DOHH2 (cell line): ENCODE measurements at regions not wholly inside any gene's neighbourhood (a gene's known extent, or its start where the extent isn't known, plus 50 kb on each side); places are given as distances from the start of the nearest gene placed in this dataset.

Source experiments
- EZH2phosphoT487 ChIP-seq: fragments of 200-600 bp; sonication (generic); IDR thresholded peaks from 2 replicates; pipeline ENCODE4 v1.6.1; 2017; ENCODE audit warnings: borderline replicate concordance, mild to moderate bottlenecking, antibody characterized with exemption, low read length, moderate library complexity, mixed read lengths
- TF ChIP-seq, protein P1 (sequence below): fragments of 200-600 bp; sonication (generic); IDR thresholded peaks from one replicate; pipeline ENCODE4 v1.5.1; 2014; ENCODE audit warnings: antibody characterized with exemption, mild to moderate bottlenecking, low read depth, low read length; ENCODE audit not compliant: poor library complexity, severe bottlenecking

DNA sequence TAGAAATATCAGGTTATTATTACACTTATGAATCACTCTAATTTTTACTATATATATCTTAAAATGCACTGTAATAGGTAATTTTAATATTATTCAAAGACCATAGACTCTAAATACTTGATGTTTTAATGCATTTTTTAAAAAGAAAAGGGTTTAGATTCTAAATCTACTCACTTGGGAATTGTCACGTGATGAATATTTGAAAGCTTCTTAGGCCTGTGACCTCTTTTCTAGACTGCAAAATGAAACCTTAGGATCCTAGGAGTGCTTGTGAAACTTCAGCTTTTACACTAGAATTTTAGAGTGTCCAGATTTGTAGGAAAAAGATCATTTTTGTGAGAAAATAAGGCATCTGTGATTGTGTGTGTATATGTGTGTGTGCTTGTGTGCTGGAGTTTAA is 318.0 kb downstream of the HTR1B start:
- TF ChIP-seq, protein P1, sequence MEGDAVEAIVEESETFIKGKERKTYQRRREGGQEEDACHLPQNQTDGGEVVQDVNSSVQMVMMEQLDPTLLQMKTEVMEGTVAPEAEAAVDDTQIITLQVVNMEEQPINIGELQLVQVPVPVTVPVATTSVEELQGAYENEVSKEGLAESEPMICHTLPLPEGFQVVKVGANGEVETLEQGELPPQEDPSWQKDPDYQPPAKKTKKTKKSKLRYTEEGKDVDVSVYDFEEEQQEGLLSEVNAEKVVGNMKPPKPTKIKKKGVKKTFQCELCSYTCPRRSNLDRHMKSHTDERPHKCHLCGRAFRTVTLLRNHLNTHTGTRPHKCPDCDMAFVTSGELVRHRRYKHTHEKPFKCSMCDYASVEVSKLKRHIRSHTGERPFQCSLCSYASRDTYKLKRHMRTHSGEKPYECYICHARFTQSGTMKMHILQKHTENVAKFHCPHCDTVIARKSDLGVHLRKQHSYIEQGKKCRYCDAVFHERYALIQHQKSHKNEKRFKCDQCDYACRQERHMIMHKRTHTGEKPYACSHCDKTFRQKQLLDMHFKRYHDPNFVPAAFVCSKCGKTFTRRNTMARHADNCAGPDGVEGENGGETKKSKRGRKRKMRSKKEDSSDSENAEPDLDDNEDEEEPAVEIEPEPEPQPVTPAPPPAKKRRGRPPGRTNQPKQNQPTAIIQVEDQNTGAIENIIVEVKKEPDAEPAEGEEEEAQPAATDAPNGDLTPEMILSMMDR, result no peak
- TF ChIP-seq EZH2phosphoT487, result no peak
